Stomach (tissue), 8 donors: ENCODE measurements at regions not wholly inside any gene's neighbourhood (a gene's known extent, or its start where the extent isn't known, plus 50 kb on each side); places are given as distances from the start of the nearest gene placed in this dataset.
A peak's percentile ranks its signal among the peaks of the same experiment; 100 is the strongest.

Experiments
- DNase-seq, 2 donors: peaks; one replicate each; pipeline versions ENCODE4 v3.0.0 to v3.0.0-alpha.2; 2013 to 2019
- H3K27ac ChIP-seq, 5 donors: fragments of 200-600 bp in 4 of 5; sonication (generic) in 4 of 5; one replicate each; pipeline ENCODE4 v1.5.1; 2013 to 2019; ENCODE audit warnings: mild to moderate bottlenecking in 1 of 5, moderate library complexity in 1 of 5
- H3K27me3 ChIP-seq, 3 donors: fragments of 200-600 bp; sonication (generic); one replicate each; pipeline ENCODE4 v1.5.1; 2017 to 2019; ENCODE audit warnings: mixed run types in 1 of 3
- H3K36me3 ChIP-seq, 4 donors: fragments of 200-600 bp; sonication (generic); 1 replicate in 3 of 4; 2 replicates in 1 of 4; pipeline ENCODE4 v1.5.1; 2016 to 2019
- H3K4me1 ChIP-seq, 4 donors: fragments of 200-600 bp; sonication (generic); one replicate each; pipeline ENCODE4 v1.5.1; 2016 to 2019
- H3K4me3 ChIP-seq, 4 donors: fragments of 200-600 bp; sonication (generic) in 3 of 4; one replicate each; pipeline ENCODE4 v1.5.1; 2016 to 2019; ENCODE audit warnings: mild to moderate bottlenecking in 1 of 4
- H3K9me3 ChIP-seq, 4 donors: fragments of 200-600 bp; sonication (generic); one replicate each; pipeline ENCODE4 v1.5.1; 2016 to 2019
- EP300 ChIP-seq: sonication (generic); formaldehyde crosslinking; IDR thresholded peaks from one replicate; pipeline ENCODE4 v1.6.1; 2017; ENCODE audit warnings: antibody characterized with exemption
- POLR2A ChIP-seq, 4 donors: fragments of 450-650 bp; IDR thresholded peaks; one replicate each; pipeline ENCODE4 v1.6.1; 2016; ENCODE audit warnings: antibody characterized with exemption in 4 of 4, control low read depth in 2 of 4, mild to moderate bottlenecking in 1 of 4, moderate library complexity in 1 of 4
- POLR2AphosphoS5 ChIP-seq, 3 donors: sonication (generic); formaldehyde crosslinking; IDR thresholded peaks; one replicate each; pipeline ENCODE4 v1.6.1; 2016; ENCODE audit warnings: antibody characterized with exemption in 3 of 3
- WGBS, 5 donors: extraction: QIAGEN DNeasy Blood & Tissue Kit in 3 of 5; methylation state at CpG; one replicate each; pipeline versions ENCODE4 v1.1.5 to v1.1.7; 2013 to 2018; 5-methylcytosine and 5-hydroxymethylcytosine counted together
- intact Hi-C: fragments of 100-400 bp; cut with DNase I; formaldehyde crosslinking; loops from one replicate; pipeline ENCODE4 v1.15.1; 2023; ENCODE audit warnings: low total_unique reads
- TF ChIP-seq, protein P1 (sequence below), 7 experiments: fragments of 450-650 bp in 4 of 7; fragments of 200-600 bp in 3 of 7; sonication (generic) in 3 of 7; IDR thresholded peaks; one replicate each; pipeline ENCODE4 v1.5.1; 2016 to 2019; ENCODE audit warnings: antibody characterized with exemption in 7 of 7, control low read depth in 2 of 7, mild to moderate bottlenecking in 1 of 7
- donor health status: healthy with polysubstance abuse.
- donor health status: Bipolar disorder and iron deficiency.
- donor health status: healthy.

- Histone ChIP-seq H3K9me3 (no peaks in the 10 kb centered on the region), H3K4me3 (no peak overlapping the region), H3K4me1 (peaks cover 0 to 7% (median 0%) of the 10 kb centered on the region in 4 donors), H3K27ac (no peak overlapping the region), H3K36me3 (no peaks in the 10 kb centered on the region), H3K27me3 (peaks cover 0 to 4% (median 0%) of the 10 kb centered on the region in 3 donors)
- intact Hi-C loops: loop anchor here (5.0 kb wide), 1 partner anchor 508 kb away; no protein-coding TSS in a partner anchor
- WGBS, 5 donors: 40 to 46% (median 43%) methylated on average over 8 of the region's 8 CpGs
- peak in 1 of 2 donors; percentile 89 for DNase-seq
- TF ChIP-seq EP300 (no peak), POLR2AphosphoS5 (IDR thresholded peaks at IDR 0.05) (peak in 1 of 3 donors; percentile 16)
- TF ChIP-seq, protein P1, sequence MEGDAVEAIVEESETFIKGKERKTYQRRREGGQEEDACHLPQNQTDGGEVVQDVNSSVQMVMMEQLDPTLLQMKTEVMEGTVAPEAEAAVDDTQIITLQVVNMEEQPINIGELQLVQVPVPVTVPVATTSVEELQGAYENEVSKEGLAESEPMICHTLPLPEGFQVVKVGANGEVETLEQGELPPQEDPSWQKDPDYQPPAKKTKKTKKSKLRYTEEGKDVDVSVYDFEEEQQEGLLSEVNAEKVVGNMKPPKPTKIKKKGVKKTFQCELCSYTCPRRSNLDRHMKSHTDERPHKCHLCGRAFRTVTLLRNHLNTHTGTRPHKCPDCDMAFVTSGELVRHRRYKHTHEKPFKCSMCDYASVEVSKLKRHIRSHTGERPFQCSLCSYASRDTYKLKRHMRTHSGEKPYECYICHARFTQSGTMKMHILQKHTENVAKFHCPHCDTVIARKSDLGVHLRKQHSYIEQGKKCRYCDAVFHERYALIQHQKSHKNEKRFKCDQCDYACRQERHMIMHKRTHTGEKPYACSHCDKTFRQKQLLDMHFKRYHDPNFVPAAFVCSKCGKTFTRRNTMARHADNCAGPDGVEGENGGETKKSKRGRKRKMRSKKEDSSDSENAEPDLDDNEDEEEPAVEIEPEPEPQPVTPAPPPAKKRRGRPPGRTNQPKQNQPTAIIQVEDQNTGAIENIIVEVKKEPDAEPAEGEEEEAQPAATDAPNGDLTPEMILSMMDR (IDR thresholded peaks at IDR 0.05): peak in 4 of 7 experiments; percentile 20 to 69 (median 50)
Observed at GRCh38 chr21:35400233-35400939, 351.3 kb upstream of the RUNX1 start.

DNA sequence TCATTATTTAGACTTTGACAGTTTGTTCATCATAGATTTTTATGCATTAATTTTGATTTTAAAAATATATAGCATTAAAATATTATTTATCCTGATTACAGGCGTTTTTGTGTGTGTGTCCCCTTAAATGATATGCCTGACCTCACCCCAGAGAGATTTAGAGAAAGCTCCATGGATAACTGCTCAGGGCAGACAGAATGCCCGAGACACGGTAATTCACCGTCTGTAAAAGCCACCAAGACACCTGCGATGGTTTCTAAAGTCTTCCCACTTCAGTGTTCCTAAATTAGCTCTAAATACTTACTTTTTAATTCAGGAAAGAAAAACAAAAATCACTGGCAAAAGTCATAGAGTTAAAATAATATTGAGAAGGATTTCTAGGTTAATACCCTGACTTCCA lies 350.6 kb upstream of the RUNX1 start:
- Histone ChIP-seq H3K36me3 (no peaks in the 10 kb centered on the region), H3K4me3 (no peak overlapping the region), H3K9me3 (no peaks in the 10 kb centered on the region), H3K27ac (no peak overlapping the region), H3K4me1 (peaks cover 0 to 7% (median 0%) of the 10 kb centered on the region in 4 donors), H3K27me3 (peaks cover 0 to 4% (median 0%) of the 10 kb centered on the region in 3 donors)
- DNase-seq: no peak
- WGBS, 5 donors: 75 to 84% (median 79%) methylated on average over 5 of the region's 5 CpGs
- TF ChIP-seq POLR2A (IDR thresholded peaks at IDR 0.05): no peak
- TF ChIP-seq, protein P1 (IDR thresholded peaks at IDR 0.05): no peak
- TF ChIP-seq POLR2AphosphoS5 (IDR thresholded peaks at IDR 0.05): no peak
- no peak for TF ChIP-seq EP300
- intact Hi-C loops: loop anchor here (5.0 kb wide), 1 partner anchor 507 kb away; no protein-coding TSS in a partner anchor

DNA sequence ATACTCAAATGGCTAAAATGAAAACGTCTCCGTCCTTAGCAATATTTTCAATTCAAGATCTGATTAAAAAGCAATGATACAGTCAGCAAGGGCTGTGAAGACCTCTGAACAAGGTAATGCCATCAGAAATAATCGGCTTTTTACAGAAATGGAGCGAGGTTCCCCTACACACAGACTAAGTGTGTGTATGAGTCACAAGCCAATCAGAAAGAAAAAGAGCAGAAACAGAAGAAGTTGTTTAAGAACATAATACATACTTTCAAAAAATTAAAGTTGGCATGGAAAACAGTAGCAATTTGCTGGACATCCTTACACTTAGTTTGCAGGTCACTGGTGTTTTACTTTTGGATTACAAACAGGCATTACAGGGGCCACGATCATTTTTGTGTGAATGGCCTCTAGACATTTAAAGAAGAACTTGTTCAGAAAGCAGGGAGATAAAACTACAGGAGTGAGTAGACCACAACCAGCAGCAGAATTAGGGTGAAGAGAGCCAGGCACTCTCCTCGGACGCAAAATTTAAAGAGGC lies 350.0 kb upstream of the RUNX1 start:
- intact Hi-C loops: no loop called here
- H3K4me1 ChIP-seq: peaks cover 0 to 7% (median 0%) of the 10 kb centered on the region in 4 donors
- H3K27me3 ChIP-seq: peaks cover 0 to 4% (median 0%) of the 10 kb centered on the region in 3 donors
- no peak overlapping the region for H3K4me3 ChIP-seq
- TF ChIP-seq POLR2AphosphoS5 (IDR thresholded peaks at IDR 0.05) (no peak), EP300 (no peak), POLR2A (IDR thresholded peaks at IDR 0.05) (no peak)
- TF ChIP-seq, protein P1 (IDR thresholded peaks at IDR 0.05): no peak
- no peaks in the 10 kb centered on the region for H3K36me3 ChIP-seq
- no peaks in the 10 kb centered on the region for H3K9me3 ChIP-seq
- WGBS, 5 donors: 62 to 80% (median 74%) methylated on average over 7 of the region's 7 CpGs
- no peak overlapping the region for H3K27ac ChIP-seq
- DNase-seq: no peak

DNA sequence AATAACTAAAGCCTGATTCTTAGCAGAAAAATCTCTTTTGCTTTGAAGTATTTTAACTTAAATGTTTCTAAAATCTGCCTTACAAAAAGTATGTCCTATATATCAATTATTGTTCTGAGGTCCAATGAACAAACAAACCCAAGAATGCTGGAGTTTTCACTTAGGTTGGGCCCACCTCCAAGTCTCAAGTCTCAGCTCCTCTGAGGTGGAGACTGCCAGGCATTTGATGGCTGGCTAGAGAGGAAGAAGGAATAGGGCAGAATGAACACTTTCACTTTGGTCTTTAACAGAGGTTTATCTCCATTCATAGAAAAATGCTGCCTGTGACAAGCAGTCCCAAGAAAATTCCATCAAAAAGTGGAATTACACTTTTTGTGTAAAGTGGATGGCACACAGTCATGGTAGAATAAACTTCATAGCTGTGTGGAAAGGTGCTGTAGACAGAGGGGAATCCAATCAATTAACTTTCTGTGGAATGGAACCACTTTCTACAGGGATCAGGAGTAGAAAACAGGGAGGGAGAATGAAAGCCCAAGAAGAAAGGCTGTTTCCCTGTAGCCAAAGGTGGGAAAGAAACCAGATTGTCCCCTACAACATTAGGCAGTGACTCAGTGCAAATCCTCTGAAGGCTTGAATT lies 349.4 kb upstream of the RUNX1 start:
- no peak overlapping the region for H3K4me3 ChIP-seq
- TF ChIP-seq, protein P1 (IDR thresholded peaks at IDR 0.05): no peak
- no peak for TF ChIP-seq EP300
- TF ChIP-seq POLR2AphosphoS5 (IDR thresholded peaks at IDR 0.05): no peak
- no peak for TF ChIP-seq POLR2A (IDR thresholded peaks at IDR 0.05)
- H3K9me3 ChIP-seq: no peaks in the 10 kb centered on the region
- H3K4me1 ChIP-seq: peaks cover 0 to 7% (median 0%) of the 10 kb centered on the region in 4 donors
- intact Hi-C loops: no loop called here
- no peak overlapping the region for H3K27ac ChIP-seq
- no peak for DNase-seq
- no peaks in the 10 kb centered on the region for H3K36me3 ChIP-seq
- H3K27me3 ChIP-seq: peaks cover 0 to 4% (median 0%) of the 10 kb centered on the region in 3 donors
